ENCODE measurements at regions not wholly inside any gene's neighbourhood (a gene's known extent, or its start where the extent isn't known, plus 50 kb on each side); places are given as distances from the start of the nearest gene placed in this dataset.

- TF ChIP-seq POLR2A (IDR thresholded peaks at IDR 0.05), result no peak
- Histone ChIP-seq H3K27me3 (no peaks in the 10 kb centered on the region), H3K36me3 (peaks cover 0 to 3% (median 0%) of the 10 kb centered on the region in 3 donors), H3K4me1 (no peaks in the 10 kb centered on the region), H3K27ac (no peak overlapping the region), H3K9me3 (peaks cover 0 to 12% (median 0%) of the 10 kb centered on the region in 4 donors), H3K4me3 (no peak overlapping the region)
- peak in 1 of 3 donors; percentile 34 for DNase-seq
Measured at GRCh38 chr11:70490208-70490607, 91.9 kb downstream of the CTTN start.

- Histone ChIP-seq H3K9me3 (peaks cover 0 to 12% (median 0%) of the 10 kb centered on the region in 4 donors), H3K27me3 (no peaks in the 10 kb centered on the region), H3K36me3 (peaks cover 0 to 3% (median 0%) of the 10 kb centered on the region in 3 donors), H3K4me3 (no peak overlapping the region), H3K27ac (no peak overlapping the region), H3K4me1 (no peaks in the 10 kb centered on the region)
- no peak for TF ChIP-seq CTCF (IDR thresholded peaks at IDR 0.05)
- peak in 1 of 3 donors; percentile 11 for DNase-seq
Measured at GRCh38 chr11:70490723-70491558, 92.6 kb downstream of the CTTN start.

- Histone ChIP-seq H3K36me3 (peaks cover 0 to 3% (median 0%) of the 10 kb centered on the region in 3 donors), H3K4me3 (no peak overlapping the region), H3K9me3 (peaks cover 0 to 12% (median 0%) of the 10 kb centered on the region in 4 donors), H3K27ac (no peak overlapping the region), H3K4me1 (no peaks in the 10 kb centered on the region), H3K27me3 (no peaks in the 10 kb centered on the region)
- peak in 1 of 3 donors; percentile 37 for DNase-seq
- TF ChIP-seq POLR2A (IDR thresholded peaks at IDR 0.05), result no peak
- TF ChIP-seq CTCF (IDR thresholded peaks at IDR 0.05), result no peak
Measured at GRCh38 chr11:70491696-70492472, 93.6 kb downstream of the CTTN start.

- DNase-seq, result no peak
- Histone ChIP-seq H3K36me3 (peaks cover 0 to 3% (median 0%) of the 10 kb centered on the region in 3 donors), H3K9me3 (peaks cover 0 to 12% (median 0%) of the 10 kb centered on the region in 4 donors), H3K4me3 (no peak overlapping the region), H3K4me1 (no peaks in the 10 kb centered on the region), H3K27ac (no peak overlapping the region), H3K27me3 (no peaks in the 10 kb centered on the region)
- TF ChIP-seq POLR2A (IDR thresholded peaks at IDR 0.05) (no peak), CTCF (IDR thresholded peaks at IDR 0.05) (no peak)
Measured at GRCh38 chr11:70493089-70493474, 94.8 kb downstream of the CTTN start.

GRCh38 chr11:70493891-70494290 lies 95.6 kb downstream of the CTTN start:
- Histone ChIP-seq H3K4me3 (no peak overlapping the region), H3K4me1 (no peaks in the 10 kb centered on the region), H3K27ac (no peak overlapping the region), H3K9me3 (peaks cover 0 to 12% (median 0%) of the 10 kb centered on the region in 4 donors), H3K27me3 (no peaks in the 10 kb centered on the region), H3K36me3 (peaks cover 0 to 3% (median 0%) of the 10 kb centered on the region in 3 donors)
- peak in 1 of 3 donors; percentile 33 for DNase-seq
- TF ChIP-seq CTCF (IDR thresholded peaks at IDR 0.05) (no peak), POLR2A (IDR thresholded peaks at IDR 0.05) (no peak)
